GM23338 (cell line): ENCODE measurements at regions not wholly inside any gene's neighbourhood (a gene's known extent, or its start where the extent isn't known, plus 50 kb on each side); places are given as distances from the start of the nearest gene placed in this dataset.

Source experiments
- ATAC-seq: fragments of 200-7000 bp; cut with Tn5 transposase; 3 replicates; pipeline ENCODE4 v1.9.1; 2020
- DNase-seq: peaks from one replicate; pipeline ENCODE4 v3.0.0-alpha.2; 2015; ENCODE audit warnings: low spot score
- H2AFZ ChIP-seq: fragments of 200-600 bp; sonication (generic); 2 replicates; pipeline ENCODE4 v1.8.0; 2016; ENCODE audit warnings: antibody characterized with exemption, mild to moderate bottlenecking, moderate library complexity
- H3F3A ChIP-seq: fragments of 200-600 bp; sonication (generic); replicated peaks from 2 replicates; pipeline ENCODE4 v1.8.0; 2017; ENCODE audit warnings: antibody characterized with exemption, mixed run types, low read depth
- H3K27ac ChIP-seq: fragments of 200-600 bp; sonication (generic); 2 replicates; pipeline ENCODE4 v1.6.1; 2016; ENCODE audit warnings: low read depth
- H3K27me3 ChIP-seq: fragments of 200-600 bp; sonication (generic); 2 replicates; pipeline ENCODE4 v1.8.0; 2016; ENCODE audit warnings: mild to moderate bottlenecking, mixed run types, moderate library complexity; ENCODE audit not compliant: insufficient read depth
- H3K36me3 ChIP-seq: fragments of 200-600 bp; sonication (generic); 2 replicates; pipeline ENCODE4 v1.8.0; 2016; ENCODE audit warnings: mild to moderate bottlenecking; ENCODE audit not compliant: insufficient read depth
- H3K4me1 ChIP-seq: fragments of 200-600 bp; sonication (generic); 2 replicates; pipeline ENCODE4 v1.8.0; 2016; ENCODE audit warnings: mild to moderate bottlenecking, moderate library complexity; ENCODE audit not compliant: insufficient read depth
- H3K4me2 ChIP-seq: fragments of 200-600 bp; sonication (generic); 2 replicates; pipeline ENCODE4 v1.7.1; 2017; ENCODE audit warnings: mixed run types
- H3K4me3 ChIP-seq: fragments of 200-600 bp; sonication (generic); 2 replicates; pipeline ENCODE4 v1.6.1; 2016; ENCODE audit warnings: mixed run types
- H3K79me2 ChIP-seq: fragments of 200-600 bp; sonication (generic); replicated peaks from 2 replicates; pipeline ENCODE4 v1.8.0; 2017; ENCODE audit warnings: mild to moderate bottlenecking; ENCODE audit not compliant: insufficient read depth
- H3K9me2 ChIP-seq: fragments of 200-600 bp; sonication (generic); 2 replicates; pipeline ENCODE4 v1.8.0; 2017; ENCODE audit not compliant: insufficient read depth
- H4K20me1 ChIP-seq: fragments of 200-600 bp; sonication (generic); replicated peaks from 2 replicates; pipeline ENCODE4 v1.8.0; 2017; ENCODE audit warnings: mild to moderate bottlenecking; ENCODE audit not compliant: insufficient read depth
- H3K27ac Mint-ChIP-seq: 2 replicates; pipeline ENCODE4 v1.8.0; 2020; ENCODE audit warnings: inconsistent platforms, mild to moderate bottlenecking, moderate library complexity, mixed read lengths
- H3K27me3 Mint-ChIP-seq: 3 replicates; pipeline ENCODE4 v1.8.0; 2022; ENCODE audit warnings: low read depth, mild to moderate bottlenecking, moderate library complexity, mixed read lengths, inconsistent platforms; ENCODE audit not compliant: insufficient read depth, poor library complexity
- H3K36me3 Mint-ChIP-seq: 3 replicates; pipeline ENCODE4 v1.8.0; 2021; ENCODE audit warnings: low read depth, mild to moderate bottlenecking, inconsistent platforms, moderate library complexity, mixed read lengths
- H3K4me1 Mint-ChIP-seq: 3 replicates; pipeline ENCODE4 v1.8.0; 2020; ENCODE audit warnings: mild to moderate bottlenecking, inconsistent platforms, mixed read lengths
- H3K4me3 Mint-ChIP-seq: 3 replicates; pipeline ENCODE4 v1.8.0; 2021; ENCODE audit warnings: moderate library complexity, mild to moderate bottlenecking, inconsistent platforms, mixed read lengths
- H3K9me3 Mint-ChIP-seq: 3 replicates; pipeline ENCODE4 v1.8.0; 2020; ENCODE audit warnings: moderate library complexity, mild to moderate bottlenecking, inconsistent platforms, mixed read lengths
- CREB1 ChIP-seq: fragments of 250-450 bp; sonication (Bioruptor Pico); IDR thresholded peaks from 2 replicates; pipeline ENCODE4 v1.5.0; 2020; ENCODE audit warnings: low read depth, mild to moderate bottlenecking, moderate library complexity
- CTCF ChIP-seq, 2 experiments: fragments of 200-600 bp in 1 of 2; sonication (generic) in 1 of 2; conservative IDR thresholded peaks; 2 replicates each; pipeline versions ENCODE4 v1.5.1 to v1.6.1; 2016 to 2017; ENCODE audit warnings: antibody characterized with exemption in 2 of 2, low read depth in 2 of 2, mild to moderate bottlenecking in 2 of 2, moderate library complexity in 1 of 2
- EZH2 ChIP-seq: fragments of 200-600 bp; sonication (generic); IDR thresholded peaks from one replicate; pipeline ENCODE4 v1.8.0; 2017; ENCODE audit warnings: antibody characterized with exemption, mild to moderate bottlenecking, low read depth; ENCODE audit not compliant: unreplicated experiment
- EZH2phosphoT487 ChIP-seq: fragments of 200-600 bp; sonication (generic); IDR thresholded peaks from one replicate; pipeline ENCODE4 v1.8.1; 2018; ENCODE audit warnings: antibody characterized with exemption; ENCODE audit not compliant: unreplicated experiment
- JUNB ChIP-seq: IDR thresholded peaks from one replicate; pipeline ENCODE4 v1.6.1; 2016; ENCODE audit warnings: antibody characterized with exemption; ENCODE audit not compliant: unreplicated experiment
- NANOG ChIP-seq: IDR thresholded peaks from 2 replicates; pipeline ENCODE4 v1.6.1; 2016; ENCODE audit warnings: antibody characterized with exemption, borderline replicate concordance
- POLR2AphosphoS5 ChIP-seq: IDR thresholded peaks from 2 replicates; pipeline ENCODE4 v1.6.1; 2016; ENCODE audit warnings: antibody characterized with exemption, low read depth
- STAT1 ChIP-seq: IDR thresholded peaks from one replicate; pipeline ENCODE4 v1.6.1; 2016; ENCODE audit warnings: antibody characterized with exemption; ENCODE audit not compliant: unreplicated experiment
- ZNF114 ChIP-seq: fragments of 250-450 bp; sonication (Bioruptor Pico); IDR thresholded peaks from 2 replicates; pipeline ENCODE4 v1.5.0; 2020; ENCODE audit warnings: mild to moderate bottlenecking, moderate library complexity
- ZNF331 ChIP-seq: fragments of 250-450 bp; sonication (Bioruptor Pico); IDR thresholded peaks from 2 replicates; pipeline ENCODE4 v1.5.0; 2020; ENCODE audit warnings: low read depth, mild to moderate bottlenecking, moderate library complexity
- ZNF462 ChIP-seq: fragments of 250-450 bp; sonication (Bioruptor Pico); IDR thresholded peaks from 2 replicates; pipeline ENCODE4 v1.5.0; 2020; ENCODE audit warnings: mild to moderate bottlenecking, moderate library complexity

GRCh38 chrX:20487227-20487626 is 220.5 kb upstream of the RPS6KA3 start:
- TF ChIP-seq CREB1 (CRISPR knock-in tag), result no peak
- TF ChIP-seq POLR2AphosphoS5, result no peak
- no peak for TF ChIP-seq ZNF114 (CRISPR knock-in tag)
- no peak for TF ChIP-seq JUNB
- TF ChIP-seq STAT1, result no peak
- no peak for TF ChIP-seq CTCF (conservative IDR thresholded peaks at IDR 0.05; ENCODE audit: low read depth in 2 of 2)
- no peak for TF ChIP-seq EZH2
- TF ChIP-seq NANOG, result no peak
- TF ChIP-seq EZH2phosphoT487, result no peak
- TF ChIP-seq ZNF462 (CRISPR knock-in tag), result no peak
- no peak for TF ChIP-seq ZNF331 (CRISPR knock-in tag)
- no peak overlapping the region for H3K4me3 Mint-ChIP-seq
- Histone ChIP-seq H3F3A (no peaks in the 10 kb centered on the region), H2AFZ (no peak overlapping the region), H3K36me3 (no peaks in the 10 kb centered on the region), H3K4me2 (no peak overlapping the region), H3K4me3 (no peak overlapping the region), H4K20me1 (no peaks in the 10 kb centered on the region), H3K4me1 (no peaks in the 10 kb centered on the region), H3K27ac (no peak overlapping the region), H3K27me3 (no peaks in the 10 kb centered on the region), H3K9me2 (no peaks in the 10 kb centered on the region), H3K79me2 (no peaks in the 10 kb centered on the region)
- no peaks in the 10 kb centered on the region for H3K9me3 Mint-ChIP-seq
- DNase-seq, result no peak
- no peak for ATAC-seq
- H3K27me3 Mint-ChIP-seq, result no peaks in the 10 kb centered on the region
- no peak overlapping the region for H3K27ac Mint-ChIP-seq
- no peaks in the 10 kb centered on the region for H3K4me1 Mint-ChIP-seq
- no peaks in the 10 kb centered on the region for H3K36me3 Mint-ChIP-seq
